SK-N-SH (cell line): ENCODE measurements at regions not wholly inside any gene's neighbourhood (a gene's known extent, or its start where the extent isn't known, plus 50 kb on each side); places are given as distances from the start of the nearest gene placed in this dataset.

Source experiments
- CTCF ChIA-PET: fragments of 300-600, 350-600 bp; formaldehyde crosslinking; extraction: SDS; loops from one replicate; lab custom pipeline; 2021; lab: Yijun Ruan, JAX
- POLR2A ChIA-PET: fragments of 350-600 bp; sonication (Branson Sonifier 250); formaldehyde crosslinking; extraction: SDS; loops from one replicate; lab custom pipeline; 2020; ENCODE audit warnings: antibody characterized with exemption, inconsistent platforms; lab: Yijun Ruan, JAX
- DNase-seq: peaks from one replicate; pipeline ENCODE4 v3.0.0; 2012
- H2AFZ ChIP-seq: fragments of 200-600 bp; sonication (generic); 2 replicates; pipeline ENCODE4 v1.8.1; 2016; ENCODE audit warnings: antibody characterized with exemption, mild to moderate bottlenecking, low read depth
- H3F3A ChIP-seq: fragments of 200-600 bp; sonication (generic); replicated peaks from 2 replicates; pipeline ENCODE3; 2016; ENCODE audit warnings: antibody characterized with exemption, mild to moderate bottlenecking; ENCODE audit not compliant: insufficient read depth
- H3K27ac ChIP-seq, 2 experiments: fragments of 200-500 bp in 1 of 2; fragments of 200-600 bp in 1 of 2; sonication (Bioruptor generic) in 1 of 2; sonication (generic), shearing (Covaris generic) in 1 of 2; 2 replicates each; pipeline versions ENCODE4 v1.5.1 to v1.6.1; 2014 to 2016; ENCODE audit warnings: low read depth in 2 of 2, inconsistent platforms in 1 of 2, low read length in 1 of 2, mild to moderate bottlenecking in 1 of 2, mixed read lengths in 1 of 2
- H3K27me3 ChIP-seq: fragments of 200-600 bp; sonication (generic), shearing (Covaris generic); 2 replicates; pipeline ENCODE4 v1.6.1; 2016; ENCODE audit warnings: mixed run types; ENCODE audit not compliant: insufficient read depth
- H3K36me3 ChIP-seq, 2 experiments: fragments of 200-500 bp in 1 of 2; fragments of 200-600 bp in 1 of 2; sonication (Bioruptor generic) in 1 of 2; sonication (generic) in 1 of 2; replicated peaks in 1 of 2; 2 replicates each; pipeline versions ENCODE3 to v1.5.1; 2014 to 2016; ENCODE audit warnings: low read length in 1 of 2, mild to moderate bottlenecking in 1 of 2; ENCODE audit not compliant: insufficient read depth in 2 of 2, control insufficient read depth in 1 of 2
- H3K4me1 ChIP-seq, 2 experiments: fragments of 200-500 bp in 1 of 2; fragments of 200-600 bp in 1 of 2; sonication (Bioruptor generic) in 1 of 2; sonication (generic), shearing (Covaris generic) in 1 of 2; 2 replicates each; pipeline versions ENCODE4 v1.5.1 to v1.6.1; 2014 to 2016; ENCODE audit warnings: low read depth in 1 of 2, low read length in 1 of 2, mixed run types in 1 of 2; ENCODE audit not compliant: insufficient read depth in 2 of 2, control insufficient read depth in 1 of 2
- H3K4me2 ChIP-seq: fragments of 200-600 bp; sonication (generic), shearing (Covaris generic); 2 replicates; pipeline ENCODE4 v1.6.1; 2017; ENCODE audit warnings: mixed run types
- H3K4me3 ChIP-seq, 2 experiments: fragments of 200-500 bp in 1 of 2; fragments of 200-600 bp in 1 of 2; sonication (Bioruptor generic) in 1 of 2; sonication (generic), shearing (Covaris generic) in 1 of 2; 2 replicates each; pipeline versions ENCODE4 v1.5.1 to v1.8.1; 2014 to 2016; ENCODE audit warnings: low read depth in 2 of 2, inconsistent platforms in 1 of 2, low read length in 1 of 2, mild to moderate bottlenecking in 1 of 2, mixed read lengths in 1 of 2, moderate library complexity in 1 of 2
- H3K79me2 ChIP-seq: fragments of 200-600 bp; sonication (generic); 2 replicates; pipeline ENCODE4 v1.8.1; 2017; ENCODE audit warnings: mild to moderate bottlenecking; ENCODE audit not compliant: insufficient read depth
- H3K9ac ChIP-seq: fragments of 200-600 bp; sonication (generic); 2 replicates; pipeline ENCODE4 v1.6.1; 2017; ENCODE audit warnings: mixed run types
- H3K9me2 ChIP-seq: fragments of 200-600 bp; sonication (generic); 2 replicates; pipeline ENCODE4 v1.6.1; 2017; ENCODE audit warnings: mixed run types
- H3K9me3 ChIP-seq: fragments of 200-600 bp; sonication (generic); 2 replicates; pipeline ENCODE4 v1.6.1; 2017; ENCODE audit warnings: mixed run types, mild to moderate bottlenecking, moderate library complexity
- H4K20me1 ChIP-seq: fragments of 200-600 bp; sonication (generic); 2 replicates; pipeline ENCODE4 v1.6.1; 2017; ENCODE audit warnings: mild to moderate bottlenecking, mixed run types; ENCODE audit not compliant: insufficient read depth
- EP300 ChIP-seq, 2 experiments: IDR thresholded peaks; 2 replicates each; pipeline versions ENCODE4 v1.4.0 to v1.6.1; 2012; ENCODE audit warnings: borderline replicate concordance in 1 of 2, low read depth in 1 of 2, low read length in 1 of 2
- FOSL2 ChIP-seq: IDR thresholded peaks from 2 replicates; pipeline ENCODE4 v1.4.0; 2012; ENCODE audit warnings: low read depth, mild to moderate bottlenecking, moderate library complexity, borderline replicate concordance
- FOXJ3 ChIP-seq: sonication (generic); formaldehyde crosslinking; IDR thresholded peaks from 2 replicates; pipeline ENCODE4 v1.5.1; 2020; ENCODE audit warnings: mild to moderate bottlenecking, missing genetic modification reagents
- GABPA ChIP-seq: IDR thresholded peaks from 2 replicates; pipeline ENCODE4 v1.4.0; 2012; ENCODE audit warnings: low read depth, mild to moderate bottlenecking
- GATA2 ChIP-seq: sonication (generic); formaldehyde crosslinking; IDR thresholded peaks from 2 replicates; pipeline ENCODE4 v1.5.0; 2020; ENCODE audit warnings: mild to moderate bottlenecking, missing genetic modification reagents
- MXI1 ChIP-seq: IDR thresholded peaks from 2 replicates; pipeline ENCODE4 v1.6.1; 2012; ENCODE audit warnings: mild to moderate bottlenecking, low read depth, low read length, improper control_type of control experiment
- NFIC ChIP-seq: IDR thresholded peaks from 2 replicates; pipeline ENCODE4 v1.4.0; 2012; ENCODE audit warnings: borderline replicate concordance
- SMC3 ChIP-seq: IDR thresholded peaks from 2 replicates; pipeline ENCODE4 v1.6.1; 2012; ENCODE audit warnings: low read depth, low read length, improper control_type of control experiment
- TCF12 ChIP-seq: IDR thresholded peaks from 2 replicates; pipeline ENCODE4 v1.4.0; 2012
- YY1 ChIP-seq: IDR thresholded peaks from 2 replicates; pipeline ENCODE4 v1.4.0; 2012; ENCODE audit warnings: low read depth, mild to moderate bottlenecking
- WGBS: methylation state at CpG from one replicate; pipeline ENCODE4 v1.1.6; 2017; ENCODE audit warnings: low lambda C conversion rate; 5-methylcytosine and 5-hydroxymethylcytosine counted together
- TF ChIP-seq, protein P1 (sequence below): fragments of 150-350 bp; IDR thresholded peaks from 2 replicates; pipeline ENCODE4 v1.6.1; 2017; ENCODE audit warnings: antibody characterized with exemption, low read length, low read depth, borderline replicate concordance

DNA sequence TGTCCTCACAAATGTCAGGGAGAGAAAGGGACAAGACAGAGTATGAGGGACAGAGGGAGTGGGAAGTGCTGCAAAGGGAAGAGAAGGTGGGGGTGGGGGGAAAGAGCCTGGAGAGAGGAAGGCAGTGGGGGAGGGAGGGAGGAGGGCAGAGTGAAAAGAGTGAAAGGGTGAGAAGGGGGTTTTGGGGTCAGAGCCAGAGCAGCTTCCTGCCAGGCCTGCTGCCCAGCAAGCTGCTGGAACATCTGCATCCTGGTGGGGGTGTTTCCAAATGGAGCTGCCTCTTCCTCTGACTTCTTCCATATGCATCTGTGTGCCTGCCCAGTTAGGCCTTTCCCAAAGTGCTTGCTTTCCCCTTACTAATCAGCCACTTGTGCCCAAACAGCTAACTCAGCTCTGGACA, 94.3 kb upstream of the CELF4 start:
- no peaks in the 10 kb centered on the region for H3K36me3 ChIP-seq
- DNase-seq = no peak
- no peak overlapping the region for H3K27ac ChIP-seq
- H3K79me2 ChIP-seq = no peaks in the 10 kb centered on the region
- TF ChIP-seq SMC3 (no peak), TCF12 (no peak), GABPA (no peak), YY1 (no peak), MXI1 (no peak)
- no peaks in the 10 kb centered on the region for H3F3A ChIP-seq
- no peak overlapping the region for H3K9ac ChIP-seq
- H3K9me3 ChIP-seq = no peaks in the 10 kb centered on the region
- POLR2A ChIA-PET = no interaction called here
- peaks cover 0 to 2% of the 10 kb centered on the region in 2 experiments; a peak in 1 of 4 replicates for H3K4me1 ChIP-seq
- H3K27me3 ChIP-seq = no peaks in the 10 kb centered on the region
- CTCF ChIA-PET = no interaction called here
- no peak overlapping the region for H2AFZ ChIP-seq
- no peaks in the 10 kb centered on the region for H3K9me2 ChIP-seq
- no peaks in the 10 kb centered on the region for H4K20me1 ChIP-seq
- H3K4me2 ChIP-seq = no peak overlapping the region
- no peak overlapping the region for H3K4me3 ChIP-seq

DNA sequence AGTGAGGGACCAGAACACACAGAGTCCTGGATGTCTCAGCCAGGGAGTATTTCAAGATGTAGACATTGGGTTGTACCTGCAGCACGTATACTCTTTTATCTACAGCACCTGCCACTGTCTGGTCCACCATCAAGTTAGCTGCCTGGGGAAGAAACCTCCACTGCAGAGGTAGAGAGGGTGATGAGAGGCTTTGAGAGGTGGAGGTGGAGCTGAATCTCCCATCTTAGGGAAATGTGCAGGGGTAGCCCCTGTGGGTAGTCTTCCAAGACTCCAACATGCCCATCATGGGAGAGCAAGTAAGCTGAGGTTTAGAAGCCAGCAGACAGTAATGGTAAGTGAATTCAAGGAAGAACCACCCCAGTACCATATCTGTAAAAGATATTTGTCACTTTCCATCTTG, 93.3 kb upstream of the CELF4 start:
- Histone ChIP-seq H3K27ac (no peak overlapping the region), H3K4me1 (peaks cover 0 to 2% of the 10 kb centered on the region in 2 experiments; a peak in 1 of 4 replicates), H3K9ac (no peak overlapping the region), H3K9me2 (no peaks in the 10 kb centered on the region), H3K4me2 (no peak overlapping the region), H4K20me1 (no peaks in the 10 kb centered on the region), H2AFZ (no peak overlapping the region), H3K36me3 (no peaks in the 10 kb centered on the region), H3K4me3 (no peak overlapping the region), H3K9me3 (no peaks in the 10 kb centered on the region), H3K27me3 (no peaks in the 10 kb centered on the region)
- ChIA-PET POLR2A (no interaction called here), CTCF (no interaction called here)
- 20% methylated on average over 1 of the region's 1 CpG for WGBS
- no peak for DNase-seq
- TF ChIP-seq TCF12 (no peak), YY1 (no peak), EP300 (IDR thresholded peaks at IDR 0.05; ENCODE audit: borderline replicate concordance in 1 of 2, low read depth in 1 of 2, low read length in 1 of 2) (no peak), NFIC (no peak), FOXJ3 (CRISPR knock-in tag) (no peak)
- TF ChIP-seq, all 33 proteins: peak for 0
- H3K79me2 ChIP-seq = no peaks in the 10 kb centered on the region
- H3F3A ChIP-seq = no peaks in the 10 kb centered on the region

DNA sequence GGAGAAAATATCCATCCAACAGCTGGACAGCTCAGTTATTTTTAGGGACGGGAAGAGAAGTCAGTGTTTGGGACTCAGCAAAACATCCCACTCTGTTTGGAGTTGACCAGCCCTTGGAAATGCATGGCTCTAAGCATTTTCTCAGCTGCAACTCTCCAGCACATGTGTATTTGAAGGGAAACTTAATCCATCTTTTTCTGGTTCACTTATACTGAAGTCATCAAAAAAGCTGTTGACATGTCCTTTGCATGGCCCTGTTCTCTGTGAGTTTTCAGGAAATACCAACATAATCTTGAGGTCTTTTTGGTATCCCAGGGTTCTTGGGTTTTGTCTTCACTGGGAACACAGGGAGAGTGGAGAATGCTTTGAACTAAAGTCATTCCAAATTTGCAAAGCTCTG, 91.9 kb upstream of the CELF4 start:
- TF ChIP-seq, protein P1, sequence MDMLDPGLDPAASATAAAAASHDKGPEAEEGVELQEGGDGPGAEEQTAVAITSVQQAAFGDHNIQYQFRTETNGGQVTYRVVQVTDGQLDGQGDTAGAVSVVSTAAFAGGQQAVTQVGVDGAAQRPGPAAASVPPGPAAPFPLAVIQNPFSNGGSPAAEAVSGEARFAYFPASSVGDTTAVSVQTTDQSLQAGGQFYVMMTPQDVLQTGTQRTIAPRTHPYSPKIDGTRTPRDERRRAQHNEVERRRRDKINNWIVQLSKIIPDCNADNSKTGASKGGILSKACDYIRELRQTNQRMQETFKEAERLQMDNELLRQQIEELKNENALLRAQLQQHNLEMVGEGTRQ = no peak
- TF ChIP-seq FOSL2 = no peak
- no peak for TF ChIP-seq GATA2 (CRISPR knock-in tag)
- TF ChIP-seq NFIC = no peak
- H3K79me2 ChIP-seq = no peaks in the 10 kb centered on the region
- ChIA-PET CTCF (no interaction called here), POLR2A (no interaction called here)
- H3K27ac ChIP-seq = no peak overlapping the region
- no peak overlapping the region for H3K9ac ChIP-seq
- 20% methylated on average over 1 of the region's 1 CpG for WGBS
- no peaks in the 10 kb centered on the region for H3K27me3 ChIP-seq
- no peaks in the 10 kb centered on the region for H3K36me3 ChIP-seq
- no peaks in the 10 kb centered on the region for H3F3A ChIP-seq
- no peaks in the 10 kb centered on the region for H3K9me3 ChIP-seq
- H3K9me2 ChIP-seq = no peaks in the 10 kb centered on the region
- H3K4me2 ChIP-seq = no peak overlapping the region
- H2AFZ ChIP-seq = no peak overlapping the region
- H3K4me3 ChIP-seq = no peak overlapping the region
- no peak for DNase-seq
- no peaks in the 10 kb centered on the region for H4K20me1 ChIP-seq
- H3K4me1 ChIP-seq = peaks cover 0 to 2% of the 10 kb centered on the region in 2 experiments; a peak in 1 of 4 replicates
